MG63 (cell line): ENCODE measurements at regions not wholly inside any gene's neighbourhood (a gene's known extent, or its start where the extent isn't known, plus 50 kb on each side); places are given as distances from the start of the nearest gene placed in this dataset.
"Not testable (repeated sequence)": the region's sequence is repeated elsewhere in the genome, so short reads cannot be mapped to it uniquely, and the experiment has no call there.

Experiments
- DNase-seq: peaks from one replicate; pipeline ENCODE4 v3.0.0-alpha.2; 2020
- H3K27me3 ChIP-seq: fragments of 250-450 bp; sonication (Bioruptor Pico); 2 replicates; pipeline ENCODE4 v1.5.1; 2020; ENCODE audit warnings: mild to moderate bottlenecking, moderate library complexity
- H3K36me3 ChIP-seq: fragments of 250-450 bp; sonication (Bioruptor Pico); 2 replicates; pipeline ENCODE4 v1.5.1; 2020; ENCODE audit warnings: mild to moderate bottlenecking, moderate library complexity
- H3K4me3 ChIP-seq: fragments of 250-450 bp; sonication (Bioruptor Pico); 2 replicates; pipeline ENCODE4 v1.5.1; 2020; ENCODE audit warnings: mild to moderate bottlenecking, moderate library complexity
- H3K9me3 ChIP-seq: fragments of 250-450 bp; sonication (Bioruptor Pico); 2 replicates; pipeline ENCODE4 v1.5.1; 2020; ENCODE audit warnings: mild to moderate bottlenecking, moderate library complexity

GRCh38 chr1:118459871-118460270 lies 274.8 kb upstream of the SPAG17 start:
- Histone ChIP-seq H3K4me3 (no peak overlapping the region), H3K36me3 (no peaks in the 10 kb centered on the region), H3K27me3 (no peaks in the 10 kb centered on the region), H3K9me3 (peaks cover 11% of the 10 kb centered on the region)
- no peak for DNase-seq

- H3K9me3 ChIP-seq, H3K27me3 ChIP-seq, DNase-seq, H3K36me3 ChIP-seq, H3K4me3 ChIP-seq: not testable (repeated sequence)
Observed at GRCh38 chr1:118453856-118454255, 268.8 kb upstream of the SPAG17 start.

- H3K9me3 ChIP-seq = no peaks in the 10 kb centered on the region
- no peaks in the 10 kb centered on the region for H3K27me3 ChIP-seq
- no peak for DNase-seq
- H3K4me3 ChIP-seq = no peak overlapping the region
- no peaks in the 10 kb centered on the region for H3K36me3 ChIP-seq
Observed at GRCh38 chr1:118445156-118445555, 260.1 kb upstream of the SPAG17 start.

- Histone ChIP-seq H3K36me3 (no peaks in the 10 kb centered on the region), H3K9me3 (no peaks in the 10 kb centered on the region), H3K4me3 (no peak overlapping the region), H3K27me3 (no peaks in the 10 kb centered on the region)
- no peak for DNase-seq
Observed at GRCh38 chr1:118442214-118442613, 257.2 kb upstream of the SPAG17 start.

- Histone ChIP-seq H3K36me3 (no peaks in the 10 kb centered on the region), H3K27me3 (no peaks in the 10 kb centered on the region), H3K9me3 (no peaks in the 10 kb centered on the region), H3K4me3 (no peak overlapping the region)
- no peak for DNase-seq
Observed at GRCh38 chr1:118437664-118438063, 252.6 kb upstream of the SPAG17 start.

- Histone ChIP-seq H3K36me3 (no peaks in the 10 kb centered on the region), H3K9me3 (no peaks in the 10 kb centered on the region), H3K27me3 (no peaks in the 10 kb centered on the region), H3K4me3 (no peak overlapping the region)
- no peak for DNase-seq
Observed at GRCh38 chr1:118429856-118430255, 244.8 kb upstream of the SPAG17 start.

- Histone ChIP-seq H3K9me3 (no peaks in the 10 kb centered on the region), H3K36me3 (no peaks in the 10 kb centered on the region), H3K27me3 (no peaks in the 10 kb centered on the region), H3K4me3 (no peak overlapping the region)
- no peak for DNase-seq
Observed at GRCh38 chr1:118421868-118422350, 236.9 kb upstream of the SPAG17 start.

- DNase-seq = no peak
- no peaks in the 10 kb centered on the region for H3K36me3 ChIP-seq
Observed at GRCh38 chr1:118404024-118404423, 219.0 kb upstream of the SPAG17 start.

GRCh38 chr1:118397496-118397859 lies 212.4 kb upstream of the SPAG17 start:
- H3K9me3 ChIP-seq = no peaks in the 10 kb centered on the region
- no peak for DNase-seq
- no peaks in the 10 kb centered on the region for H3K36me3 ChIP-seq
- H3K4me3 ChIP-seq = no peak overlapping the region
- H3K27me3 ChIP-seq = no peaks in the 10 kb centered on the region

More at GRCh38 chr1:118404024-118404423, 219.0 kb upstream of the SPAG17 start:
- no peaks in the 10 kb centered on the region for H3K9me3 ChIP-seq
- H3K27me3 ChIP-seq = no peaks in the 10 kb centered on the region
- H3K4me3 ChIP-seq = no peak overlapping the region

- no peaks in the 10 kb centered on the region for H3K9me3 ChIP-seq
Observed at GRCh38 chr1:118396829-118397495, 211.9 kb upstream of the SPAG17 start.

GRCh38 chr1:118396279-118396678 lies 211.3 kb upstream of the SPAG17 start:
- Histone ChIP-seq H3K27me3 (no peaks in the 10 kb centered on the region), H3K36me3 (no peaks in the 10 kb centered on the region), H3K9me3 (no peaks in the 10 kb centered on the region; the same call in 1 of the 2 replicates), H3K4me3 (no peak overlapping the region)
- DNase-seq = no peak

More at GRCh38 chr1:118396829-118397495, 211.9 kb upstream of the SPAG17 start:
- Histone ChIP-seq H3K4me3 (no peak overlapping the region), H3K27me3 (no peaks in the 10 kb centered on the region), H3K36me3 (no peaks in the 10 kb centered on the region)
- DNase-seq = no peak

GRCh38 chr1:118395430-118395991 lies 210.5 kb upstream of the SPAG17 start:
- H3K27me3 ChIP-seq = no peaks in the 10 kb centered on the region
- no peaks in the 10 kb centered on the region; the same call in 1 of the 2 replicates for H3K9me3 ChIP-seq
- no peak overlapping the region for H3K4me3 ChIP-seq
- no peak for DNase-seq
- H3K36me3 ChIP-seq = no peaks in the 10 kb centered on the region

- no peaks in the 10 kb centered on the region; the same call in 1 of the 2 replicates for H3K9me3 ChIP-seq
- no peaks in the 10 kb centered on the region for H3K27me3 ChIP-seq
- no peak overlapping the region for H3K4me3 ChIP-seq
- no peaks in the 10 kb centered on the region for H3K36me3 ChIP-seq
- DNase-seq = no peak
Observed at GRCh38 chr1:118390955-118391354, 205.9 kb upstream of the SPAG17 start.

- Histone ChIP-seq H3K27me3 (no peaks in the 10 kb centered on the region), H3K36me3 (no peaks in the 10 kb centered on the region), H3K9me3 (no peaks in the 10 kb centered on the region; the same call in 1 of the 2 replicates), H3K4me3 (no peak overlapping the region)
- DNase-seq = no peak
Observed at GRCh38 chr1:118388301-118388959, 203.4 kb upstream of the SPAG17 start.

- H3K27me3 ChIP-seq = no peaks in the 10 kb centered on the region
- H3K36me3 ChIP-seq = no peaks in the 10 kb centered on the region
- H3K4me3 ChIP-seq = no peak overlapping the region
- peaks cover 15% of the 10 kb centered on the region for H3K9me3 ChIP-seq
- DNase-seq = no peak
Observed at GRCh38 chr1:118381197-118381869, 196.3 kb upstream of the SPAG17 start.

GRCh38 chr1:118377183-118377582 lies 192.2 kb upstream of the SPAG17 start:
- H3K9me3 ChIP-seq = peaks cover 20% of the 10 kb centered on the region
- H3K4me3 ChIP-seq, H3K27me3 ChIP-seq, DNase-seq, H3K36me3 ChIP-seq: not testable (repeated sequence)

- Histone ChIP-seq H3K36me3 (no peaks in the 10 kb centered on the region), H3K27me3 (no peaks in the 10 kb centered on the region), H3K9me3 (peaks cover 19% of the 10 kb centered on the region; the same call in 1 of the 2 replicates), H3K4me3 (no peak overlapping the region)
- no peak for DNase-seq
Observed at GRCh38 chr1:118371612-118372011, 186.6 kb upstream of the SPAG17 start.
